ENCODE measurements at regions not wholly inside any gene's neighbourhood (a gene's known extent, or its start where the extent isn't known, plus 50 kb on each side); places are given as distances from the start of the nearest gene placed in this dataset.
"Not testable (repeated sequence)": the region's sequence is repeated elsewhere in the genome, so short reads cannot be mapped to it uniquely, and the experiment has no call there.

GRCh38 chr7:25048444-25048834 is 68.5 kb upstream of the OSBPL3 start:
- H3K4me1 ChIP-seq (ENCODE audit: insufficient read depth, low read length, poor library complexity, severe bottlenecking) = no peaks in the 10 kb centered on the region
- no peak overlapping the region for H3K4me2 ChIP-seq (ENCODE audit: low read length)
- no peak overlapping the region for H3K27ac ChIP-seq (ENCODE audit: low read depth, low read length, poor library complexity, severe bottlenecking)
- H3K36me3 ChIP-seq (ENCODE audit: insufficient read depth, low read length) = no peaks in the 10 kb centered on the region
- intact Hi-C loops (cut with micrococcal nuclease; ENCODE audit: unreplicated experiment) = no loop called here
- TF ChIP-seq CTCF (conservative IDR thresholded peaks at IDR 0.05; ENCODE audit: low read length) (no peak), EZH2phosphoT487 (IDR thresholded peaks at IDR 0.05; ENCODE audit: borderline replicate concordance, low read depth, low read length) (no peak)
- no TSS peak for BruUV-seq (replicated peaks)
- H4K20me1 ChIP-seq (ENCODE audit: insufficient read depth, low read length) = no peaks in the 10 kb centered on the region
- POLR2A ChIA-PET = no interaction called here
- no peak overlapping the region for H3K4me3 ChIP-seq (ENCODE audit: low read depth, low read length, poor library complexity, severe bottlenecking)
- CTCF ChIA-PET (ENCODE audit: unreplicated experiment) = no interaction called here
- H3K9me3 ChIP-seq (ENCODE audit: low read length) = no peaks in the 10 kb centered on the region
- no peaks in the 10 kb centered on the region for H3K9me2 ChIP-seq (ENCODE audit: insufficient read depth, low read length)
- no peak overlapping the region for H2AFZ ChIP-seq (ENCODE audit: low read length)
- no peak for DNase-seq (ENCODE audit: low spot score)
- no peaks in the 10 kb centered on the region for H3K79me2 ChIP-seq (ENCODE audit: insufficient read depth, low read depth, low read length)

GRCh38 chr7:25047571-25048443 is 67.8 kb upstream of the OSBPL3 start:
- H3K36me3 ChIP-seq (ENCODE audit: insufficient read depth, low read length); CTCF ChIA-PET (ENCODE audit: unreplicated experiment); H3K9me2 ChIP-seq (ENCODE audit: insufficient read depth, low read length); BruUV-seq (replicated peaks); DNase-seq (ENCODE audit: low spot score); H3K27ac ChIP-seq (ENCODE audit: low read depth, low read length, poor library complexity, severe bottlenecking); H3K4me3 ChIP-seq (ENCODE audit: low read depth, low read length, poor library complexity, severe bottlenecking); POLR2A ChIA-PET; intact Hi-C loops (cut with micrococcal nuclease; ENCODE audit: unreplicated experiment); H2AFZ ChIP-seq (ENCODE audit: low read length); H4K20me1 ChIP-seq (ENCODE audit: insufficient read depth, low read length); H3K9me3 ChIP-seq (ENCODE audit: low read length); H3K4me1 ChIP-seq (ENCODE audit: insufficient read depth, low read length, poor library complexity, severe bottlenecking); H3K79me2 ChIP-seq (ENCODE audit: insufficient read depth, low read depth, low read length); H3K4me2 ChIP-seq (ENCODE audit: low read length): not testable (repeated sequence)

GRCh38 chr7:25037325-25037724 is 57.3 kb upstream of the OSBPL3 start:
- peaks cover 11% of the 10 kb centered on the region; the same call in 1 of the 2 replicates for H3K9me3 ChIP-seq (ENCODE audit: low read length)
- ChIA-PET CTCF (ENCODE audit: unreplicated experiment) (no interaction called here), POLR2A (interaction anchor here (0.8 to 1.2 kb wide), 2 partner anchors 12 to 21 kb away, joined by 3 to 4 read pairs; no protein-coding TSS in a partner anchor)
- BruUV-seq (replicated peaks) = no TSS peak
- TF ChIP-seq EZH2phosphoT487 (IDR thresholded peaks at IDR 0.05; ENCODE audit: borderline replicate concordance, low read depth, low read length) = no peak
- intact Hi-C loops (cut with micrococcal nuclease; ENCODE audit: unreplicated experiment) = no loop called here
- H3K9me2 ChIP-seq (ENCODE audit: insufficient read depth, low read length) = no peaks in the 10 kb centered on the region
- H3K36me3 ChIP-seq (ENCODE audit: insufficient read depth, low read length) = no peaks in the 10 kb centered on the region; the same call in 1 of the 2 replicates
- H3K27ac ChIP-seq (ENCODE audit: low read depth, low read length, poor library complexity, severe bottlenecking) = no peak overlapping the region
- no peaks in the 10 kb centered on the region for H3K79me2 ChIP-seq (ENCODE audit: insufficient read depth, low read depth, low read length)
- no peaks in the 10 kb centered on the region for H4K20me1 ChIP-seq (ENCODE audit: insufficient read depth, low read length)
- H3K4me2 ChIP-seq (ENCODE audit: low read length) = no peak overlapping the region
- H2AFZ ChIP-seq (ENCODE audit: low read length) = no peak overlapping the region
- no peak overlapping the region for H3K4me3 ChIP-seq (ENCODE audit: low read depth, low read length, poor library complexity, severe bottlenecking)
- H3K4me1 ChIP-seq (ENCODE audit: insufficient read depth, low read length, poor library complexity, severe bottlenecking) = no peaks in the 10 kb centered on the region
- no peak for DNase-seq (ENCODE audit: low spot score)

All from OCI-LY7 (cell line).